Posterior cingulate gyrus (tissue), 11 donors: ENCODE measurements at regions not wholly inside any gene's neighbourhood (a gene's known extent, or its start where the extent isn't known, plus 50 kb on each side); places are given as distances from the start of the nearest gene placed in this dataset.

Experiments used
- DNase-seq, 10 donors: peaks; one replicate each; pipeline versions ENCODE4 v3.0.0 to v3.0.0-alpha.2; 2020 to 2021; ENCODE audit warnings: mixed read lengths in 3 of 10
- intact Hi-C: fragments of 100-400 bp; cut with DNase I; formaldehyde crosslinking; loops from one replicate; pipeline ENCODE4 v1.15.1; 2023

DNA sequence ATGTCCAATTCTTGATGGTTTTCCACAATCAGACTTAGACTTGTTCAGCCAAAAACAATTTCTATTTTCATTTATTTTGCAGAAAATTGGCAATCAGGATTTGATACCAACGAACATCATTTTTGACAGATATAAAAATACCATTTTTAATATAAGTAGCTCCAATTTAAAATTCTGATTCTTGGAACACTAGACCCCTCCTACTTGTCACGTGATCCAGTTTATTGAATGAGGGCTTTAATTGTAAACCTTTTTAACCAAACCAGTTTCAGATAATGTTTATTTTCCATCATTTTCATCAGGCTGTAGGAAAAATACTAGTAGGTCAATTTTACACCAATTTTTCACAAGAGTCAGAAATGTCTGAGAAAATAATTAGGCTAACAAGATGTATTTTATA is 607.2 kb upstream of the RGS18 start:
- intact Hi-C loops: no loop called here
- no peak for DNase-seq

GRCh38 chr1:191558379-191558778 is 599.9 kb upstream of the RGS18 start:
- DNase-seq: no peak
- intact Hi-C loops: no loop called here

DNA sequence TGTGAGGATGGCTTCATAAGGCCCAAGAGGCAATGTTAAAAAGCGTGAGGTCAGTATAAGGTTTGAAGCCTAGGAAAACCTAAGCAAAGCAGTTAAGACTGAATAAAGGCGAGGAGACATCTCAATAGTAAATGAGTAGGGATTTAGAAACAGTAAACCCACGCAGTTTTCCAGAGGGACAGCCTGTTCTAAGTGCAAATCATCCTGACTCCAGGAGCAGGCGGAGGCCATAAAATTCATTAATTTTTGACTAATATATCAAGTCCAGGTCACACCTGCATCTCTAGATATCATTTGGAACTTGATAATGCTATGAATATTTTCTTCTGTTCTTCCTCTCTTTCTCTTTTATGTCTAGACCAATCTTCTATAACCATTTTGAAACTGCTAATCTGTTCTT is 597.0 kb upstream of the RGS18 start:
- intact Hi-C loops: no loop called here
- no peak for DNase-seq

DNA sequence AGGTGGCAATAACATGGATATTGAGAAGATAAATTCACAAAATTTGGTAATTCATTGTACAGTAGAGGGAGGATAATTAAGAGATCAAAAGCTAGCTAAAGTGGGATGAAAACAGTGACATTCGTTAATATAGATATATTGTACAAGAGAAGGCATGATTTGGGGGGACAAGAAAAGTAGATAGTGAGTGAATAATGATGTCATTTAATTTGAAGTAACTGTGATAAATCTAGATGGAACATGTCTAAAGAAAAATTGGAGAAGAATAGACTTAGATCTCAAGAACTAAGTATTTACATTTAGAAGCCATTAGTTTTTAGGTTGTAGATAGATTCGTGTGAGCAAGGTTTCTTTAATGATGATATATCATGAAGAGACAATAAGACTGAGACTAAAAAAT is 594.0 kb upstream of the RGS18 start:
- DNase-seq: no peak
- intact Hi-C loops: no loop called here

GRCh38 chr1:191572479-191572878 is 585.8 kb upstream of the RGS18 start:
- DNase-seq: no peak
- intact Hi-C loops: no loop called here

- intact Hi-C loops: no loop called here
- DNase-seq: no peak
Measured at GRCh38 chr1:191575180-191575579, 583.1 kb upstream of the RGS18 start.

DNA sequence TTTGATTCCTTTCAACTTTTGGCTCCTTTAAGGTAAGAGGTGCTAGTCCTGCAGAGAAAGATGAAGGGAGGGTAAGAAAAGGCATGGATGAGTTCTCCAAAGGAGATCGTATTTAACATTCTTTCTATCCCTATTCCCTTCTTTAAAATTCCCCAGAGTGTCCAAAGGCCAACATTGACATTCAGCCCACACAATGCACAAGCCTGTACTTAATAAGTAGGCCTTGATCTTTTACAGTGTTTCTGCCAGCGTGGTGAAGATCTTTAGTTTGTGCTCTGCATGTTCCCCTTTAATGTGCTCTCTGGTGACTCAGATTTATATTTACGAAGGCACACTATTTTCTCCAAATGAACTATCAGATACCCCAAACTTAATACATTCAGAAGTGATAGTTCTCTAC is 582.5 kb upstream of the RGS18 start:
- intact Hi-C loops: no loop called here
- no peak for DNase-seq

- intact Hi-C loops: no loop called here
- DNase-seq: no peak
Measured at GRCh38 chr1:191577213-191577612, 581.0 kb upstream of the RGS18 start.

DNA sequence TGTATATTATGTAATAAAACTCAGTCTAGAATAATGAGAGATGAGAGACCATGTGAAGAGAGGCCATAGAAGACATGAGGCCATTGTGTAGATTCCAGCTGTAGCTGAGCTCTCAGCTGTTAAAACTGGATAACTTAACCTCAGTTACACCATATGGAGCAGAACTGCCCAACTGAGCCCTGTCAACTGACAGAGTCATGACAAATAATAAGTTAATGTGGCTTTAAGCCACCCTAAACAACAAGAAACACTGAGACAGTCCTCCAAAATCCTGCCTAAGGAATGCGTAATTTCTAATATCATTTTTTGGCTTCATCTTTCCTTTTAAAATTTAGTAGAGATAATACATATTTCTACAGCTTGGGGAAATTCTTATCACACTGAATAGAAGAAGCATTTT is 580.0 kb upstream of the RGS18 start:
- no peak for DNase-seq
- intact Hi-C loops: no loop called here

DNA sequence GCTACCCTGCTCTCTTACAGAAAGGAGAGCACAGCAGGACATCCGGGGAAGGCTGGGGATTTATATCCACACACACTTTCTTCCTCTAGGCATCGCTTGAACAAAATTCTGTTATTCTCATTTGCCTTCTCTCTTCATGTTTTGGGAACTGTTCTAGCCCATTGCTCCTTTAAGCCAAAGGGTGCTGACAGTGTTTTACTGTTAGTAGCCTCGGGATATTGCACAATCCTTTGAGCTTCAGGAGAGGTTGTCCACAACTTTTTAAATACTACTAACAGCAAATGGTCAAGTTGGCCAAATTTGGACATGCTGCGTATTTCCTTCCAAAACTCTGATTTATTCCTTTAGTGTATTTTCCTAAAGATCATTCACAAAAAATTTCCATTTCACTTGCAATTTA is 579.2 kb upstream of the RGS18 start:
- intact Hi-C loops: no loop called here
- no peak for DNase-seq

GRCh38 chr1:191582169-191582568 is 576.1 kb upstream of the RGS18 start:
- DNase-seq: no peak
- intact Hi-C loops: no loop called here

DNA sequence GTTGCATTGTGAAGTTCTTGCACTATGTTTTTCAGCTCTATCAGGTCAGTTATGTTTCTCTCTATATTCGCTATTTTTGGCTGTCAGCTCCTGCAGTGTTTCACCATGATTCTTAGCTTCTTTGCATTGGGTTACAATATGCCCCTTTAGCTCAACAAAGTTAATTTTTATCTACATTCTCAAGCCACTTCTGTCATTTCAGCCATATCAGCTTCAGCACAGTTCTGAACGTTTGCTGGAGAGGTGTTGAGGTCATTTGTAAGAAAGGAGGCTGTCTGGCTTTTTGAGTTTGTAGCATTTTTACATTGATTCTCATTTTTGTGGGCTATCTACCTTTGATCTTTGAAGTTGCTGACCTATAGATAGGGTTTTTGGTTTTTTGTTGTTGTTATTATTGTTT is 573.2 kb upstream of the RGS18 start:
- intact Hi-C loops: no loop called here
- DNase-seq: no peak

- no peak for DNase-seq
- intact Hi-C loops: no loop called here
Measured at GRCh38 chr1:191588905-191589304, 569.4 kb upstream of the RGS18 start.

GRCh38 chr1:191589536-191589935 is 568.7 kb upstream of the RGS18 start:
- intact Hi-C loops: no loop called here
- no peak for DNase-seq

DNA sequence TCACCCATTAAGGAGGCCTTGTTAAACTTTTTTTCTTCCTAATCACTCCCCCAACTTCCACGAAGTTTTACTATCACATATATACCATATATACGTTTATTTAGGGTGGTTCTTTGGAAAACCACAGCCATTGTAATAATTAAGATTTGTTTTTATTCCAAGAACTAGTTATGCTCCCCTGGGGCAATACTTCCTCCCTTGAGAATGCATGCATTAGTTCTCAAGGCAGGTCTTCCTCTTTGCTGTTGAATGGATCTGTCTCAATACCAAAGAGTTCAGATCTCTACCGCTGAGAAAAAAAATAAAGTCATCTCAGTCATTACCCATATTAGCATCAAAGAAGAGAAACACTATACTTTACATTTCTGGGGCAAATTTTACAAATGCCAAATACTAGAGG is 567.7 kb upstream of the RGS18 start:
- intact Hi-C loops: no loop called here
- no peak for DNase-seq

DNA sequence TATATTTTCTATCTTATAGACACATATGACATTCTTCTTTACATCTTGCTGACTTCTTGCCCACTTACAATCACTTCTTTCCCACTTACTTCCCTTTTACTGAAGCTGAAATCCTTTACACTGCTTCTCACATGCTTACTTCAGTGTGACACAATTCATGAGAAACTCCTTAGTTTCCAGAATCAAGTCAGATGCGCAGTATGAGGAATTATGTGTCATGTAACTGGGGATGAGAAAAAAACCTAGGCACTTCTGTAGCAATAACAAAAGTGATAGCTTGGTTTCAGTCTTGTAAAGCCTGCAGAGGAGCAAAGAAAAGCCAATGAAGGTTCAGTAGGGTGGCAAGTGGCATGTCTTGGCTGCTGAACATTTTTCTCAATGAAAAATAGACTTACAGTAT is 566.2 kb upstream of the RGS18 start:
- no peak for DNase-seq
- intact Hi-C loops: no loop called here

DNA sequence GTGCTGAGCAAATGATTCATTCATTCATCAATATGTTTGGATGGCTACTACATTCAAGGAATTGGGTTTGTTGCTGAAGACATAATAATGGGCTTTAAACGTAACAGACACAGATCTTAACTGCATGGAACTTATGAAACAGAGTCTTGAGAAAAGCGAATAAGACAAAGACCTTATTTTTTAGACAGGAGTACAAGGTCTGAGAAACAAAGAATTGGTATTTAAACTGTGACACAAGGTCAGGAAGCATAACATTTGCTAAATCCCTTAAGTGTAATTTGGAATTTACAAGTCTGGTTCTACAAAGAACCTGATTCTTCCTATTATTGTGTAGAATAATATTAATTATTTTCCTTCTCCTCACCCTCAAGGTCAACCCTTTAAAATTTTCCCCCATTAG is 565.4 kb upstream of the RGS18 start:
- no peak for DNase-seq
- intact Hi-C loops: no loop called here

DNA sequence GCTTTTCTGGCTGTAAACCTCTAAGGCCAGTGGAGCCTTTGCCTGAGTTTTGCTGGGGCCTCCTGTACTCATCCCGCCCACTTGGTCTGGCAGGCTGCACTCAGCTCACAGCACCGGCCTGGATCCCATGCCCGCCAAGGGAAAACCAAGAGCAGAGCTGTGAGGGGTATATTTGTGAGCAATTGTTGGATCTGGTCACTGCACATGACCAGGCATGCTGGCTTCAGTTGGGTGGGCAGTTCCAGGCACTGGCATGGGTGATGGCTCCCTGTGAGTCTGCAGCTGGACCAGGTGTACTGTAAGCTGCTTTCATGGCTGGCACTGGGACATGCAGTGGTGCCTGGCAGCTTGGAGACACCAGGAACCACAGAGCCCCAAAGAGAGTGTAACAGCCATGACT is 563.1 kb upstream of the RGS18 start:
- intact Hi-C loops: no loop called here
- DNase-seq: peak in 3 of 10 donors; percentile 9 to 70 (median 67)

GRCh38 chr1:191608367-191608766 is 549.9 kb upstream of the RGS18 start:
- DNase-seq: peak in 1 of 10 donors; percentile 55
- intact Hi-C loops: no loop called here

DNA sequence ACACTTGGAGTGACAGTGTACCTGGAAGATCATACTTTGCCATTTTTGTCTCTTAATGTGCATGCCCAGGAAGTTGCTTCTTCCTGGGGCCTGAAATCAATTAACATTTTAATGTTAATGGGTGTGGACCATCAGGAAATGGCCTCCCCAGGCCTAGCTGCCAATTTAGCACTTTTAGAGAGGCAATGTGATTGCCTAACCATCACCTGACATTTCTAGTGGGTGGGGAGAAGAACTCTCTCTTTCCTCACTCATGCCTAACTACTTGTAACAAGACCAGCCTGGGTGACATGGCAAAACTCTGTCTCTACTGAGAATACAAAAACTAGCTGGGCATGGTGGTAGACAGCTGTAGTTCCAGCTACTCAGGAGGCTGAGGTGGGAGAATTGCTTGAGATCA is 549.0 kb upstream of the RGS18 start:
- intact Hi-C loops: no loop called here
- no peak for DNase-seq

DNA sequence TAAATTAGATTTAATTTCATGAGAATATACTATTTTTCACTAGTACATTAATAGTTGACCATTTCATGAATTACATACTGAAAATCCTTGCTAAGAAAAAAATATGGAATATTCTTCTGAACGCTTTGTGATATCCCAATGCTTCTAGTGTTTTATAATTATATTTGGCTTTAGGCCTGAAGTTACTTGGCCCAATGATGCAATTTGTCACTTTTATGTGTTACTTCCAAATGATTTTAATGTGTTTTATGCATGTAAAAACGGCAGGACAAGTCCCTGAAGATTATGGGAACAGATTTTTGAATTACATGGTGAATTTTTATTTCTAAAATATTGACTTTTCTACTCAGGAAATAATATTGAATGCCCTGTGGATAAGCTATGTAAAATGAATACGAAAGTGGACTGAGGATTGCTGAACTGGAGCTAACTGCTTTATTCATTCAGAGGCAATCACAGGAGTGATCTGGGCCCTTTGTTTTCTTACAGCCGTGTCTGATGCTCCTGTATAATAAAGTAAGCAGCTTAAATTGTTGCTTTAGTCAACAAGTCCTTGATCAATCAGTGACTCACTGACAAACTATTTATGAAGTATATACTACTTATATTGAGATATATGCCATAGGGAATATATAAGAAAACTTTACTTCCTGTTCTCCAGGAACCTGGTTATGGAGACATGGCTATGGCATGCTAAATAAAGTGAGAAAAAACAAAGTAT is 543.0 kb upstream of the RGS18 start:
- no peak for DNase-seq
- intact Hi-C loops: no loop called here

DNA sequence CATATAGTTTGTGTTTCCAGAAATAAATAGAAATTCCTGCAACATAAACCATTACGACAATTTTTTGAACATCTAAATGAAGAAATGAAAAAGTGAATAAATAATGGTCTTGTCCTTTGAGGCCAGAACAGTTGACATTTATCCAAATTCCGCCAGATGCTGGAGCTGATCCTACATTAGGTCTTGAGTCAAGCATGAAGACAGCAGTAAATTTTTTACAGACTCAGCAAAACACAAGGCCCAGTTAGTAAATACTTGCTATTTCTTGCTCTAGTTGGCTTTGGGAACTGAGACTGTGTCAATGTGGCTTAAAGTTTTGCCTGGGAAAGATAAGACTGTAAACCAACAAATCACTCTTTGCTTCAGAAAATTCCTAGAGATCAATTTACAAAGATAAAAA is 540.1 kb upstream of the RGS18 start:
- DNase-seq: no peak
- intact Hi-C loops: no loop called here

- intact Hi-C loops: no loop called here
- no peak for DNase-seq
Measured at GRCh38 chr1:191620883-191621282, 537.4 kb upstream of the RGS18 start.
